Breast epithelium (tissue), 3 donors: ENCODE measurements at regions not wholly inside any gene's neighbourhood (a gene's known extent, or its start where the extent isn't known, plus 50 kb on each side); places are given as distances from the start of the nearest gene placed in this dataset.

Experiments
- POLR2A ChIP-seq: fragments of 450-650 bp; IDR thresholded peaks from one replicate; pipeline ENCODE4 v1.6.1; 2016; ENCODE audit warnings: antibody characterized with exemption, mild to moderate bottlenecking, moderate library complexity
- TF ChIP-seq, protein P1 (sequence below), 3 donors: fragments of 450-650 bp; IDR thresholded peaks; one replicate each; pipeline ENCODE4 v1.5.1; 2016 to 2017; ENCODE audit warnings: antibody characterized with exemption in 3 of 3, mild to moderate bottlenecking in 3 of 3, moderate library complexity in 3 of 3

DNA sequence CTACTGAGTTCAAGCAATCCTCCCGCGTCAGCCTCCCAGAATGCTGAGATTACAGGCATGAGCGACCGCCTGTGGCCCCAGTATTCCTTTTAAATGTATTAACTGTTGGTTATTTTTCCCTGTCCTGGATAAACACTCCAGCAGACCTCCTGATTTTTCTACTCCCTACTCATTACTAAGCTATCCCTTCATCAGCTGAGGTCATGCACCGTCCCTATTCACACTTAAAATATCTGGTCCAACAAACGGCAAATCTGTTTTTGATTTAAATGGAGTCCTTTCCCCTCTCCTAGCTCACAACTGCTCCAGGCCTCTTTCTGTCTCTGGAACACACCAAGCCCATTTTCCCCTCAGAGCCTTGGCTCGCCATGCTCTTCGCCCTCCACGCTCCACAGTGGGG lies 1003.3 kb upstream of the TMEM132C start:
- TF ChIP-seq, protein P1, sequence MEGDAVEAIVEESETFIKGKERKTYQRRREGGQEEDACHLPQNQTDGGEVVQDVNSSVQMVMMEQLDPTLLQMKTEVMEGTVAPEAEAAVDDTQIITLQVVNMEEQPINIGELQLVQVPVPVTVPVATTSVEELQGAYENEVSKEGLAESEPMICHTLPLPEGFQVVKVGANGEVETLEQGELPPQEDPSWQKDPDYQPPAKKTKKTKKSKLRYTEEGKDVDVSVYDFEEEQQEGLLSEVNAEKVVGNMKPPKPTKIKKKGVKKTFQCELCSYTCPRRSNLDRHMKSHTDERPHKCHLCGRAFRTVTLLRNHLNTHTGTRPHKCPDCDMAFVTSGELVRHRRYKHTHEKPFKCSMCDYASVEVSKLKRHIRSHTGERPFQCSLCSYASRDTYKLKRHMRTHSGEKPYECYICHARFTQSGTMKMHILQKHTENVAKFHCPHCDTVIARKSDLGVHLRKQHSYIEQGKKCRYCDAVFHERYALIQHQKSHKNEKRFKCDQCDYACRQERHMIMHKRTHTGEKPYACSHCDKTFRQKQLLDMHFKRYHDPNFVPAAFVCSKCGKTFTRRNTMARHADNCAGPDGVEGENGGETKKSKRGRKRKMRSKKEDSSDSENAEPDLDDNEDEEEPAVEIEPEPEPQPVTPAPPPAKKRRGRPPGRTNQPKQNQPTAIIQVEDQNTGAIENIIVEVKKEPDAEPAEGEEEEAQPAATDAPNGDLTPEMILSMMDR (IDR thresholded peaks at IDR 0.05): no peak
- no peak for TF ChIP-seq POLR2A
